WTC11 (cell line): ENCODE measurements at regions not wholly inside any gene's neighbourhood (a gene's known extent, or its start where the extent isn't known, plus 50 kb on each side); places are given as distances from the start of the nearest gene placed in this dataset.

Experiments
- ATAC-seq: fragments of 200-7000 bp; cut with Tn5 transposase; 2 replicates; pipeline ENCODE4 v1.10.0; 2021; ENCODE audit warnings: mild to moderate bottlenecking, moderate library complexity
- CTCF ChIA-PET: fragments of 300-600 bp; sonication (Branson Sonifier 250); formaldehyde crosslinking; loops from one replicate; lab custom pipeline; 2021; ENCODE audit warnings: antibody characterized with exemption; lab: Charles Lee
- POLR2A ChIA-PET: fragments of 350-600 bp; sonication (Branson Sonifier 250); formaldehyde crosslinking; loops from one replicate; lab custom pipeline; 2021; ENCODE audit warnings: antibody characterized with exemption; lab: Charles Lee
- DNase-seq: peaks from one replicate; pipeline ENCODE4 v3.0.0; 2021; ENCODE audit warnings: low spot score
- H3K27ac Mint-ChIP-seq: 2 replicates; pipeline ENCODE4 v1.8.0; 2021; ENCODE audit warnings: mixed read lengths
- H3K27me3 Mint-ChIP-seq: 2 replicates; pipeline ENCODE4 v1.8.0; 2021; ENCODE audit warnings: low read depth, mild to moderate bottlenecking, moderate library complexity, mixed read lengths
- H3K36me3 Mint-ChIP-seq: 2 replicates; pipeline ENCODE4 v1.8.0; 2021; ENCODE audit warnings: mixed read lengths
- H3K4me1 Mint-ChIP-seq: 2 replicates; pipeline ENCODE4 v1.8.0; 2022; ENCODE audit warnings: mixed read lengths
- H3K4me3 Mint-ChIP-seq: 2 replicates; pipeline ENCODE4 v1.8.0; 2021; ENCODE audit warnings: mild to moderate bottlenecking, moderate library complexity, mixed read lengths
- H3K9me3 Mint-ChIP-seq: 2 replicates; pipeline ENCODE4 v1.8.0; 2021; ENCODE audit warnings: mixed read lengths
- CBFB ChIP-seq: sonication (generic); formaldehyde crosslinking; IDR thresholded peaks from 2 replicates; pipeline ENCODE4 v1.8.1; 2022; ENCODE audit warnings: mild to moderate bottlenecking, low read depth, missing genetic modification reagents
- E2F1 ChIP-seq: sonication (generic); formaldehyde crosslinking; IDR thresholded peaks from 2 replicates; pipeline ENCODE4 v1.8.0; 2022; ENCODE audit warnings: mild to moderate bottlenecking, missing genetic modification reagents
- E2F4 ChIP-seq: sonication (generic); formaldehyde crosslinking; IDR thresholded peaks from 2 replicates; pipeline ENCODE4 v1.8.1; 2022; ENCODE audit warnings: low read depth, mild to moderate bottlenecking, moderate library complexity, missing genetic modification reagents, borderline replicate concordance
- FOXP1 ChIP-seq: sonication (generic); formaldehyde crosslinking; IDR thresholded peaks from 2 replicates; pipeline ENCODE4 v1.8.0; 2022; ENCODE audit warnings: missing genetic modification reagents, mild to moderate bottlenecking, moderate library complexity, borderline replicate concordance
- GTF2I ChIP-seq: fragments of 250-450 bp; sonication (Bioruptor Pico); conservative IDR thresholded peaks from 2 replicates; pipeline ENCODE4 v1.4.0; 2021; ENCODE audit warnings: mild to moderate bottlenecking
- HMGA2 ChIP-seq: fragments of 250-450 bp; sonication (Bioruptor Pico); IDR thresholded peaks from 2 replicates; pipeline ENCODE4 v1.4.0; 2021; ENCODE audit warnings: mild to moderate bottlenecking, moderate library complexity
- IRF2 ChIP-seq: sonication (generic); formaldehyde crosslinking; IDR thresholded peaks from 2 replicates; pipeline ENCODE4 v1.8.0; 2022; ENCODE audit warnings: low read depth, missing genetic modification reagents, borderline replicate concordance
- NFYB ChIP-seq: sonication (generic); formaldehyde crosslinking; conservative IDR thresholded peaks from 2 replicates; pipeline ENCODE4 v1.8.0; 2022; ENCODE audit warnings: low read depth, missing genetic modification reagents
- NR1H2 ChIP-seq: sonication (generic); formaldehyde crosslinking; IDR thresholded peaks from 2 replicates; pipeline ENCODE4 v1.9.0; 2021; ENCODE audit warnings: mild to moderate bottlenecking, moderate library complexity, missing genetic modification reagents
- OVOL2 ChIP-seq: fragments of 250-450 bp; sonication (Bioruptor Pico); IDR thresholded peaks from 2 replicates; pipeline ENCODE4 v1.9.0; 2021; ENCODE audit warnings: mild to moderate bottlenecking, borderline replicate concordance
- PRRX2 ChIP-seq: fragments of 250-450 bp; sonication (Bioruptor Pico); IDR thresholded peaks from 2 replicates; pipeline ENCODE4 v1.8.0; 2021; ENCODE audit warnings: mild to moderate bottlenecking
- RELA ChIP-seq: sonication (generic); formaldehyde crosslinking; IDR thresholded peaks from 2 replicates; pipeline ENCODE4 v1.8.1; 2022; ENCODE audit warnings: missing genetic modification reagents, mild to moderate bottlenecking, borderline replicate concordance
- RORB ChIP-seq: fragments of 250-450 bp; sonication (Bioruptor Pico); IDR thresholded peaks from 2 replicates; pipeline ENCODE4 v1.9.0; 2021; ENCODE audit warnings: mild to moderate bottlenecking
- SMAD3 ChIP-seq: sonication (generic); formaldehyde crosslinking; IDR thresholded peaks from 2 replicates; pipeline ENCODE4 v1.8.0; 2022; ENCODE audit warnings: missing genetic modification reagents, mild to moderate bottlenecking, borderline replicate concordance
- SOX15 ChIP-seq: fragments of 250-450 bp; sonication (Bioruptor Pico); IDR thresholded peaks from 2 replicates; pipeline ENCODE4 v1.9.0; 2021; ENCODE audit warnings: mild to moderate bottlenecking
- STAT6 ChIP-seq: sonication (generic); formaldehyde crosslinking; conservative IDR thresholded peaks from 2 replicates; pipeline ENCODE4 v1.8.1; 2023; ENCODE audit warnings: mild to moderate bottlenecking, low read depth, missing genetic modification reagents, moderate library complexity
- ZNF219 ChIP-seq: sonication (generic); formaldehyde crosslinking; IDR thresholded peaks from 2 replicates; pipeline ENCODE4 v1.8.0; 2023; ENCODE audit warnings: missing genetic modification reagents, mild to moderate bottlenecking, borderline replicate concordance
- ZNF317 ChIP-seq: sonication (generic); formaldehyde crosslinking; IDR thresholded peaks from 2 replicates; pipeline ENCODE4 v1.8.1; 2023; ENCODE audit warnings: low read depth, mild to moderate bottlenecking, moderate library complexity, missing genetic modification reagents, borderline replicate concordance
- ZNF423 ChIP-seq: fragments of 250-450 bp; sonication (Bioruptor Pico); IDR thresholded peaks from 2 replicates; pipeline ENCODE4 v2.1.2; 2022; ENCODE audit warnings: mild to moderate bottlenecking, moderate library complexity
- TF ChIP-seq, protein P1 (sequence below): sonication (generic); formaldehyde crosslinking; IDR thresholded peaks from 2 replicates; pipeline ENCODE4 v1.8.0; 2023; ENCODE audit warnings: mild to moderate bottlenecking, missing genetic modification reagents
- TF ChIP-seq, protein P2 (sequence below): fragments of 250-450 bp; sonication (Bioruptor Pico); IDR thresholded peaks from 2 replicates; pipeline ENCODE4 v1.9.0; 2021; ENCODE audit warnings: moderate library complexity, mild to moderate bottlenecking, inconsistent platforms, borderline replicate concordance
- TF ChIP-seq, protein P3 (sequence below): sonication (generic); formaldehyde crosslinking; IDR thresholded peaks from 2 replicates; pipeline ENCODE4 v1.8.1; 2023; ENCODE audit warnings: mild to moderate bottlenecking, missing genetic modification reagents
- TF ChIP-seq, protein P4 (sequence below): sonication (generic); formaldehyde crosslinking; IDR thresholded peaks from 2 replicates; pipeline ENCODE4 v1.8.1; 2023; ENCODE audit warnings: mild to moderate bottlenecking, missing genetic modification reagents

DNA sequence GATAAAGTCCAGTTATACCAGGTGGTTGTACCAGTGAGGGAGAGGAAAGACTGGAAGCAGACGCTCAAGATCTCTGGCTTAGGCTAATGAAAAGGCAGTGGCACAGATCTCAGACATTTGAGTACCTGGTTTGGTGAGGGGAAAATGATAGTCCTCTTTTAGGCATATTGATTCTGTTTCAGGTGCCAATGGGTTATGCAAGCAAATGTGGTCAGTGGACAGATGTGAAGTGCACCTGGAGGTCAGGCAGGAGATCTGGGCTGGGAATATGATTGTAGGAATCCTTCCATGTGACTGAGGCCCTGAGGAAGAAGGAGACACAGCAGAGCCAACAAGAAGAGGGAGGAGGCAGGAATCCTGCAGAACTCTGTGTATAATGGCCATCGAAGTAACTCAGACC is 63.7 kb upstream of the SMARCA2 start:
- DNase-seq (no peak), ATAC-seq (peak; percentile 51)
- ChIA-PET POLR2A (no interaction called here), CTCF (interaction anchor here (1.8 kb wide), 1 partner anchor 12 kb away, joined by 5 read pairs; no protein-coding TSS in a partner anchor)
- no peak overlapping the region for H3K4me3 Mint-ChIP-seq
- no peaks in the 10 kb centered on the region for H3K36me3 Mint-ChIP-seq
- no peaks in the 10 kb centered on the region for H3K9me3 Mint-ChIP-seq
- H3K27me3 Mint-ChIP-seq: no peaks in the 10 kb centered on the region
- TF ChIP-seq STAT6 (CRISPR knock-in tag): no peak
- TF ChIP-seq IRF2 (CRISPR knock-in tag): no peak
- no peak for TF ChIP-seq RORB (CRISPR knock-in tag)
- no peak for TF ChIP-seq ZNF423 (CRISPR knock-in tag)
- TF ChIP-seq PRRX2: no peak
- TF ChIP-seq GTF2I: no peak
- TF ChIP-seq, protein P1, sequence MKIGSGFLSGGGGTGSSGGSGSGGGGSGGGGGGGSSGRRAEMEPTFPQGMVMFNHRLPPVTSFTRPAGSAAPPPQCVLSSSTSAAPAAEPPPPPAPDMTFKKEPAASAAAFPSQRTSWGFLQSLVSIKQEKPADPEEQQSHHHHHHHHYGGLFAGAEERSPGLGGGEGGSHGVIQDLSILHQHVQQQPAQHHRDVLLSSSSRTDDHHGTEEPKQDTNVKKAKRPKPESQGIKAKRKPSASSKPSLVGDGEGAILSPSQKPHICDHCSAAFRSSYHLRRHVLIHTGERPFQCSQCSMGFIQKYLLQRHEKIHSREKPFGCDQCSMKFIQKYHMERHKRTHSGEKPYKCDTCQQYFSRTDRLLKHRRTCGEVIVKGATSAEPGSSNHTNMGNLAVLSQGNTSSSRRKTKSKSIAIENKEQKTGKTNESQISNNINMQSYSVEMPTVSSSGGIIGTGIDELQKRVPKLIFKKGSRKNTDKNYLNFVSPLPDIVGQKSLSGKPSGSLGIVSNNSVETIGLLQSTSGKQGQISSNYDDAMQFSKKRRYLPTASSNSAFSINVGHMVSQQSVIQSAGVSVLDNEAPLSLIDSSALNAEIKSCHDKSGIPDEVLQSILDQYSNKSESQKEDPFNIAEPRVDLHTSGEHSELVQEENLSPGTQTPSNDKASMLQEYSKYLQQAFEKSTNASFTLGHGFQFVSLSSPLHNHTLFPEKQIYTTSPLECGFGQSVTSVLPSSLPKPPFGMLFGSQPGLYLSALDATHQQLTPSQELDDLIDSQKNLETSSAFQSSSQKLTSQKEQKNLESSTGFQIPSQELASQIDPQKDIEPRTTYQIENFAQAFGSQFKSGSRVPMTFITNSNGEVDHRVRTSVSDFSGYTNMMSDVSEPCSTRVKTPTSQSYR (CRISPR knock-in tag): no peak
- TF ChIP-seq E2F1 (CRISPR knock-in tag): no peak
- TF ChIP-seq OVOL2 (CRISPR knock-in tag): no peak
- TF ChIP-seq NFYB (CRISPR knock-in tag): no peak
- no peak for TF ChIP-seq SMAD3 (CRISPR knock-in tag)
- TF ChIP-seq ZNF219 (CRISPR knock-in tag): no peak
- TF ChIP-seq, protein P2, sequence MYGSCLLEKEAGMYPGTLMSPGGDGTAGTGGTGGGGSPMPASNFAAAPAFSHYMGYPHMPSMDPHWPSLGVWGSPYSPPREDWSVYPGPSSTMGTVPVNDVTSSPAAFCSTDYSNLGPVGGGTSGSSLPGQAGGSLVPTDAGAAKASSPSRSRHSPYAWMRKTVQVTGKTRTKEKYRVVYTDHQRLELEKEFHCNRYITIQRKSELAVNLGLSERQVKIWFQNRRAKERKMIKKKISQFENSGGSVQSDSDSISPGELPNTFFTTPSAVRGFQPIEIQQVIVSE (CRISPR knock-in tag): no peak
- TF ChIP-seq SOX15 (CRISPR knock-in tag): no peak
- no peak for TF ChIP-seq CBFB
- H3K27ac Mint-ChIP-seq: no peak overlapping the region
- 0 out of 2 replicates have a peak, but pooled peaks cover 5% of the 10 kb centered on the region for H3K4me1 Mint-ChIP-seq

DNA sequence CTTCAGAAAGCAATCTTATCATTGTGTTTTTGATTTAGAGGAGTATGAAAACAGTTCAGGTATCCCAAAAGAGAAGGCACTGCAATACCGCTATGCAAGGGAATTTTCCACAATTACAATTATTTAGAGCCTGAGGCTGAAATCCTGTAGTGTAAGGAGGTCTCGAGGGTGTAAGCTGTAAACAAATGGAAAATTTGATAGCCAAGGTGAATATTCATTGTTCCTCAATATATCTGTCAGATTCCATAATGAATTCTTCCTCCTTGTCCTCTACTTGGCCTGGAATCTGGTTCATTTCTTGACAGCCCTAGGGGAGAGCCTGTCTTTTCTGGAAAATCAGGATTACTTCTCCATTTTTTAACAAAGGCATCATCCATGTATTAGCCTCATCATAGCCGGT is 63.1 kb upstream of the SMARCA2 start:
- Mint-ChIP-seq H3K9me3 (no peaks in the 10 kb centered on the region), H3K4me1 (0 out of 2 replicates have a peak, but pooled peaks cover 5% of the 10 kb centered on the region), H3K4me3 (no peak overlapping the region), H3K27me3 (no peaks in the 10 kb centered on the region), H3K36me3 (no peaks in the 10 kb centered on the region), H3K27ac (no peak overlapping the region)
- CTCF ChIA-PET: interaction anchor here (1.8 kb wide), 1 partner anchor 12 kb away, joined by 5 read pairs; no protein-coding TSS in a partner anchor
- DNase-seq: no peak
- TF ChIP-seq NR1H2 (CRISPR knock-in tag): no peak
- TF ChIP-seq RELA (CRISPR knock-in tag): no peak
- TF ChIP-seq, protein P3, sequence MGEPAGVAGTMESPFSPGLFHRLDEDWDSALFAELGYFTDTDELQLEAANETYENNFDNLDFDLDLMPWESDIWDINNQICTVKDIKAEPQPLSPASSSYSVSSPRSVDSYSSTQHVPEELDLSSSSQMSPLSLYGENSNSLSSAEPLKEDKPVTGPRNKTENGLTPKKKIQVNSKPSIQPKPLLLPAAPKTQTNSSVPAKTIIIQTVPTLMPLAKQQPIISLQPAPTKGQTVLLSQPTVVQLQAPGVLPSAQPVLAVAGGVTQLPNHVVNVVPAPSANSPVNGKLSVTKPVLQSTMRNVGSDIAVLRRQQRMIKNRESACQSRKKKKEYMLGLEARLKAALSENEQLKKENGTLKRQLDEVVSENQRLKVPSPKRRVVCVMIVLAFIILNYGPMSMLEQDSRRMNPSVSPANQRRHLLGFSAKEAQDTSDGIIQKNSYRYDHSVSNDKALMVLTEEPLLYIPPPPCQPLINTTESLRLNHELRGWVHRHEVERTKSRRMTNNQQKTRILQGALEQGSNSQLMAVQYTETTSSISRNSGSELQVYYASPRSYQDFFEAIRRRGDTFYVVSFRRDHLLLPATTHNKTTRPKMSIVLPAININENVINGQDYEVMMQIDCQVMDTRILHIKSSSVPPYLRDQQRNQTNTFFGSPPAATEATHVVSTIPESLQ (CRISPR knock-in tag): no peak
- TF ChIP-seq E2F4: no peak
- no peak for TF ChIP-seq FOXP1 (CRISPR knock-in tag)
- no peak for TF ChIP-seq ZNF317 (CRISPR knock-in tag)
- no peak for TF ChIP-seq HMGA2 (CRISPR knock-in tag)
- TF ChIP-seq, protein P4, sequence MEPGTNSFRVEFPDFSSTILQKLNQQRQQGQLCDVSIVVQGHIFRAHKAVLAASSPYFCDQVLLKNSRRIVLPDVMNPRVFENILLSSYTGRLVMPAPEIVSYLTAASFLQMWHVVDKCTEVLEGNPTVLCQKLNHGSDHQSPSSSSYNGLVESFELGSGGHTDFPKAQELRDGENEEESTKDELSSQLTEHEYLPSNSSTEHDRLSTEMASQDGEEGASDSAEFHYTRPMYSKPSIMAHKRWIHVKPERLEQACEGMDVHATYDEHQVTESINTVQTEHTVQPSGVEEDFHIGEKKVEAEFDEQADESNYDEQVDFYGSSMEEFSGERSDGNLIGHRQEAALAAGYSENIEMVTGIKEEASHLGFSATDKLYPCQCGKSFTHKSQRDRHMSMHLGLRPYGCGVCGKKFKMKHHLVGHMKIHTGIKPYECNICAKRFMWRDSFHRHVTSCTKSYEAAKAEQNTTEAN: no peak
- no peak for ATAC-seq
- POLR2A ChIA-PET: interaction anchor here (0.7 kb wide), 1 partner anchor 114 kb away, joined by 3 read pairs; no protein-coding TSS in a partner anchor
